ENCODE measurements at regions not wholly inside any gene's neighbourhood (a gene's known extent, or its start where the extent isn't known, plus 50 kb on each side); places are given as distances from the start of the nearest gene placed in this dataset.

DNA sequence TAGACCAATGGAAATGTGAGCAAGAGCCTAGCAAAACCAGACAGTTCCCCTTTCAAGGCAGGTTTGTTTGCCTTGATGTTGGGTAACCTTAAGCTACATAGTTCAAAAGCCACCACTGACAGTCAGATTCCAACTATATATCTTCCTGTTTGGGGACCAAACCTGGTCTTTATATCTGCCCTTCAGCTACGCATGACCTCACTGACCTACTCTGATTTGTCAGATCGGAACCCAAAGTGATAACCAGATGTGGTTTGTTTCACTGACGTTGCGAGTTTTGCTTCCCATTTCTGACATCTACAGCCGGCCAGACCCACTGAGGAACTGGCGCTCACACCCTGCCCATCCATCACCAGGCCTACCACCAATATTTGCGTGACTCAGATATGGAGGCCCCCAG, 361.1 kb upstream of the CHRM3 start:
- no peak for DNase-seq (ENCODE audit: extremely low read depth in 1 of 2, low read depth in 1 of 2)

DNA sequence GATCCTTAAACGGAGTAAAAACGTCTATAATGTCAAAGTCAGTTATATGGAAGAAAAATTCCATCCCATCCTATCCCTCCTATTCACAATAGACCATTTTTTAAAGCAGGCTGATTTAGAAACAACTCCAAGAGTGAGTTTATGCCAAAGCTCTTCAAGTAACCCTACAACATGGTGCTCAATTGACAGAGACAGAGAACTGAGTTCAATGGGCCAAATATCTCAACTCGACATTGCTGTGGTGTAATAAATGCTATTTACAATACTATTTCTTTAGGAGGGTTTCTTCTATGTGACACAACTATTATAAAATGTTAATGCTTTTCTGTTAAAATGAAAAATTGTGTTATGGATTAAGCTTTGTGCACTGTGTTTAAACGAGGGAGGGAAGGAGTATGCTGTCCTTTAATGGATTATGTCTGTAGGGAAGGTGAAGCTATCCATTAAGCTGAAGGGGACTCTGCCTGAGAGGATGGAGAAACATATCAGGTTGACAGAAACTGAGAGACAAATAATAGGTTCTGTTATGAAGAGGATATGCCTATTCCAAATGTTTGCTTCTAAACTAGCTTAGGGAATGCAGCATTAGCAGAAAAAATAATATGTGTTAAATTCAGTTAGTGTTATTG, 362.5 kb upstream of the CHRM3 start:
- no peak for DNase-seq (ENCODE audit: extremely low read depth in 1 of 2, low read depth in 1 of 2)

DNA sequence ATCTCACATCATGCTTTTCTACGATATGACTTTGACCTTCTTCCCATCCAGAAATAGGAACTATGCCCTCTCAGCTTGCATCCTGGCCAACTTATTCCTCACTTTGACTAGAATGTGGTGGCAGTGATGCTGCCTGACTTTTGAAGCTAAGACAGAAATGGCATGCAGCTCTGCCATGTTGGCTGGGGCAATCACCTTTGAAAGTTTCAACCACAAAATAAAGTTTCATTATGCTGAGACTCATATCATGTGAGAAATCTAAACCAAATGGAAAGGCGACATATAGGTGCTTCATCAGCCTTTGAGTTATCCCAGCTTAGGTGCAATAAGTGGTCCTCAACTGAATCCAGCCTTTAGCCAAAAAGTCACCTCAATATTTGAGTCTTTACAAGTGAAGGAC, 370.0 kb upstream of the CHRM3 start:
- DNase-seq (ENCODE audit: extremely low read depth in 1 of 2, low read depth in 1 of 2) = no peak

DNA sequence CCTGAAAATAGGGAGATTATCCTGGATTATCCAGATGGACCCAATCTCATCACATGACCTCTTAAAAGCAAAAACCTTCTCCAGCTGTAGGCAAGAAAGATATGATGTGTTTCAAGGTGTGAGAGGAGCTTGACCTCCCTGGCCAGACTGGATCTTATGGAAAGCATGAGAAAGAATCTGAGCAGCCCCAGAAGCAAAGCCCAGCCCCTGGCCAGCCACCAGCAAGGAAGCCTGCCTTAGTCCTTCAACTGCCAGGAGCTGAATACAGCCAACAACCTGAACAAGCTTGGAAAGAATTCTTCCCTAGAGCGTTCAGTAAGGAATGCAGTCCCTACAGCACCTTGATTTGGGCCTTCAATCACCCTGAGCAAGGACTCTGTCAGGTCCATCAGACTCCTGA, 375.0 kb upstream of the CHRM3 start:
- no peak for DNase-seq (ENCODE audit: extremely low read depth in 1 of 2, low read depth in 1 of 2)

DNA sequence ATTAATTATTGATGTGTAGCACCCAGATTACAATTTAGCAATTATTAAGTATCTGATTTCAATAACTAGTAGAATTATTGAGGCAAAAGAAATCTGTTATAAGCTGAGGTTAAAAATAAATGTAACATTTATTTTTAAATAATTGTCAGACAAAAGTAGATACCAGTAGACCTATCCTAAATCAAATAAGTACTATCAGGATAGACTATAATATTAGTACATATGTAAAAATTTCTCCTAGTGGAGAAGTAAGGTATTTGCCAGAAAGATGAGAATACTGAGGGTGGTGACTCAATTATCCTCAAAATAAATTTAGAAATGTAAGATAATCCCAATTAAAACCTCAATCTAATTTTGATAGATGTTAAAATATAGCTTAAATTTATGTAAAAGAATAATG, 377.8 kb upstream of the CHRM3 start:
- no peak for DNase-seq (ENCODE audit: extremely low read depth in 1 of 2, low read depth in 1 of 2)

DNA sequence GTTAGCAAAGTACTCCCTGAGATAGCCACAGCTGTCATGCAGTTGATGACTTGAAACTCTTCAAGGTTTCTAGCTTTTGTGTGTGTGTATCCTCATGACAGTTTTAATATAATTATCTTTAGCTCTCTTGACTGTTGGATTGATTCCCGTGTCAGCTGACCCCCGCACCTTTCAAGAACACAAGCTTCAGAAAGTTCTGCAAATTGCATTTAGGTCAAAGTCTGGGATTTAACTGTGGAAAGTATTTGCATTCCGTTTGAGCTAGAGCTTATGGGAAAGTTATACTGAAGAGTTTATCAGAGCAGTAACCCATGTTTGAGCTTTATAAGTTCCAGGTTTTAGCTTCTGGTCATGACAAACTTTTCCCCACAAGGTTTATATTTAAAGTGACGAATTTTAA, 380.1 kb upstream of the CHRM3 start:
- no peak for DNase-seq (ENCODE audit: extremely low read depth in 1 of 2, low read depth in 1 of 2)

DNA sequence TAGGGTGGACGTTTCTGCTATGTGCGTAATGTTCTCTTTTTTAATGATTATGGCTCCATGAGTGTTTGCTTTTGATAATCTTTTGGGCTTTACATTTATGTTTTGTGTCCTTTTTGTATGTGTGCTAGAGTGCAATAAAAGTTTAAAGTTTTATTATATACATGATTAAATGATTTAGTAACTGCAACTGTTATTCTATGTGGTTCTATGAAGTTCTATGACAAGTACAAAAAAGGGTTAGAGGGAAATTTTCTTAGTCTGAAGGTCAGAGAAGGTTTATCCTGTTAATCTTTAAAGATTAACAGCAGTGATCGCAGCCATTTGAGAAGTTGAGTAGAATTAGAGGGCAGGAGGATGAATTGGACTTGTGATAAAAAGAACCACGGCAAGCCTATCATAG, 386.4 kb upstream of the CHRM3 start:
- no peak for DNase-seq (ENCODE audit: extremely low read depth in 1 of 2, low read depth in 1 of 2)

DNA sequence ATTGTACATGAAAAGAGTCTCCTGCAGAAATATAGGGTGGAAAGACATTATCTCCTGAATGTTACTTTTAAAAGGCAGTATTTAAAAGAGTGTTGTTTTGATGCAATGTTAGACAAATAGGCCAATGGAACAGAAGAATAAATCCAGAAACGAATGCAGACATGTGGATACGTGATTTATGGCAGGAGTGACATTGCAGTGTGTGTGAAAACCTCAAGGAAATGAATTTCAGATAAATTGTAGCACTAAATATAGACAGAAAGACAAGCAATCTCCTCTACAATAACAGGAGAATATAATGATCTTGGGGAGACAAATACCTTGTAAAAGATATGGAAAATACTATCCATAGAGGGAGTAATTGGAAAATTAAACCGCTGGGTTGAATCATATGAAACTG, 387.8 kb upstream of the CHRM3 start:
- no peak for DNase-seq (ENCODE audit: extremely low read depth in 1 of 2, low read depth in 1 of 2)

DNA sequence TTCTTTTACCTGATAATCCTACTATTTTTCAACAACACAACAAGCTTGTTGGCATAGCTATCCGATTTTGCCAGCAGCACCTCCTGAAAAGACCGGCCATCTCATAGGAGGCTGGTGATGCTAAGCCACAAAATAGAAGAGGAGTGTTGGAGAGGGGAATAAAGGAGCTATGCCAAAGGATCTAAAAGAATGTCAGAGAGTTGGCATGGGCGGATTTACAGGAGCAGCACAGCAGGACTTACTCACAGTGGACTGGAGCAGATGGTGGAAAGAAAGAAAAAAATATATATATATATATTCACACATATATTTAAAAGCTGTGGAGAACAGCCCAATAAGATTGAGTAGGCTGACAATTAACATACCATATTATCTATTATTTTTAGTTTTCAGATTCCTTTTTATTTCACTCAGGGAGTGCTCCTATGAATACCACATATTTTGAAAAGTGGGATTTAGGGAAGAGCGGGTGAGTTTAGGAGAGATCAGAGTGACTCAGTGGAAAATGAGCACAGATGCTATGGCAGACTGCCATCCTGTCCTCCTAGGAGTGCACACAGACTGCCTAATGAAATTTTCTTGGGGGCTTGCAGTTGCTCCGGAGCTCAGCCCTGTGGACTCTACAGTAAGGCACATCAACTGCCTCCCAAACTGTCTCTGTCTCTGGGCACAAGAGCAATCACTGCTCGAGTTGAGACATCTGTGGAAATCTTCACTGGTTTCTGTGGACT, 394.4 kb upstream of the CHRM3 start:
- no peak for DNase-seq (ENCODE audit: extremely low read depth in 1 of 2, low read depth in 1 of 2)

DNA sequence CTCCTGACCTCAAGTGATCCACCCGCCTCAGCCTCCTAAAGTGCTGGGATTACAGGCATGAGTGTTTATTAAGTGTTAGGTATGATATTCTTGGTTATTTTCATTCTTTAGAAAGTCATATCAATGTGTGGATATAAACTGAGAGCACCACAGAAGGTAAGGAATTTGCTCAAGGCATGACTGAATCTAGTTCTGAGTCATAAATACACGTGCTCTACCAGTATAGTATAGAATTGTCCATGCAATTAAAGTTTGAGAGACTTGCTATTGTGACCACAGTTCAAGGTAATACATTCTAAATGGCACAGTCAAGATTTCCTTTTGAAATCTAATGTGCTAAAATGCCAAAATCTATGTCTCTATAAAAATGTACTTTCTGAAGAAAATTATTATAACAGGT, 401.1 kb upstream of the CHRM3 start:
- DNase-seq (ENCODE audit: extremely low read depth in 1 of 2, low read depth in 1 of 2) = no peak

DNA sequence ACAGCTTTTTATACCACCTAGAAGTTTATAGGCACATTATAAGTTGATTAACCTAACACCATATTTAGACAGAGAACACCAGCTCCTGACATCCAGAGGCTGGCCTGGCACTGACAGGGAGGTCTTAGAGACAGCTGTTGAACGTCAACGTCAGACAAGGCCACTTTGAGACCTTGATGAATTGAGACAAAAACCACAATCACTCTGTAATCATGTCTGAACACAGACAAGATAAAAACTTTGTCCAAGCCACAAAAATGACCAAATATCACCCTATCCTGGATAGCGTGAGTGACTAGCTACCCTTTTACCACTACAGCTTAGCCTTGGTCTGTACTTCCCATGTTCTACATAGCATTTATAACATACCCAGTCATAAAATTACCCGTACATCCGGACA, 403.6 kb upstream of the CHRM3 start:
- DNase-seq (ENCODE audit: extremely low read depth in 1 of 2, low read depth in 1 of 2) = no peak

DNA sequence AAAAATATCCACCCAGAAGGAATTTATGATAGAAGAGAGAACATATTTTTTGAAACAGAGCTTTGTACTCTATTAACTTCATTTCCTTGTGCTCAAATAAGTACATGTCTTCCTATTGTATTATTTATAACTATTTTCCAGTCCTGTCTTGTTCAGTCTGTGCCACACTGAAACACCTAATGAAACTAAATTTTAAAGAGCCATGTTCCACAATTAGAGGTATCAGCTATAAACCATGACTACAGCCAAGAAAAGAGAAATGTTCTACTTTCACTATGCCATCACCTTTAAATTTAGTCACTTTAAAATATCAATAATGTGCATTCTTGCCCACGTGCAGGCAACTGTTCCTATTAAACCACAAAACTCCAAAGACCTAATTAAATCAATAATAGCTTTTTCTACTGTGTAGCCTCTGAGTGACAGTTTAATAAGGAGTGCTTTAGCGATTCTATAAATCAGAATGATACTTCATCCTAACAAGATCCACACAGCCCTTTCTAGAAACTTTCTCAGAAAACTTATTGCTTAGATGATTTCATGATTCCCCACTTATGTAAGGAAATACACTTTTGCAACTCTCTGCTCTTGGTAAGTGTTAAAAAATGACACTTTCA, 404.9 kb upstream of the CHRM3 start:
- no peak for DNase-seq (ENCODE audit: extremely low read depth in 1 of 2, low read depth in 1 of 2)

DNA sequence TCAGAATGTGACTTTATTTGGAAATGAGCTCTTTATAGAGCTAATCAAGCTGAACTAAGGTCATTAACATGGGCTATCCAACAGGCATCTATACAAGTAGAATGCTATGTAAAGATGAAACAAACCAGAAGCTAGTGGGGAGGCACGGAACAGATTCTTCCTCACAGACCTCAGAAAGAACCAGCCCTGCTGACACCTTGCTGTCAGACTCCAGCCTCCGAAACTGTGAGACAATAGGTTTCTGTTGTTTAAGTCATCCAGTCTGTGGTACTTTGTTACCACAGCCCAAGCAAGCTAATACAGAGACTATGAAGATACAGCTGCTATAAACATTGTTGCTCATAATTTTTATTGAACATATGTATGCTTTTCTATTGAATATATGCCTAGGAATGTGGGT, 406.3 kb upstream of the CHRM3 start:
- DNase-seq (ENCODE audit: extremely low read depth in 1 of 2, low read depth in 1 of 2) = no peak

DNA sequence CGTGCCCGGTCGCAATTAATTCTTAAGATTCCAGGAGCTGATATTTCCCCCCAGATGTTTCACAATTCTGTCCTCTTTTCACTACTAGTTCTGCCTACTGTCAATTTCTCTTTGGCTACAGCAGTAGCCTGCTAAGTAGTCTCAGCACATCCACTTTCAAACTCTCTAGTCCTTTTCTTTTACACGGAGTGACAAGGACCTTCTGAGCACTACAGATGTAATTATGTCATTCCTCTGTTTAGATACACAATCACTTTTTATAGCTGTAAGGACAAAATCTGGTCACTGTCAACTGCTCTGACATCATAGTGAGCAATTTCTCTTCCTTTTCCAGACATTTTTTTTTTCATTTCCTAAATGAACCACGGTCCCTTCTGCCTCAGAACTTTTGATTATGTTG, 421.7 kb upstream of the CHRM3 start:
- no peak for DNase-seq (ENCODE audit: extremely low read depth in 1 of 2, low read depth in 1 of 2)

DNA sequence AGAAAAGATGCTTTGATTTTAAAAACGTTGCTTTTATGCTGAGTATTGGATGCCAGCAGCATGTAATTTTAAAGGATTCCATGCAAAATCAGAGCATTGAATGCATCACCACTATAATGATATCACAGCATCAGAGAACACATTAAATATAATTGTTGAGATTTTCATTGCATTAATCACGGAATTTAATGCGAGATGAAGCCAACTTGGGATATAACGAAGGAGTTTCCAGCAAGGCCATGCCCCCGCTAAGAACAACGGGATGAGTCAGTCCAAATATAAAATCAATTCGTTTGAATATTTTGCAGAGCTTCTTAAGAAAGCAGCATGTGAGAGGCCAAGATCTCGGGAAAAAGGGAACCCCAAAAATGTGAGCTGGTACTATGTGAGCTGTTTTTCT, 423.4 kb upstream of the CHRM3 start:
- DNase-seq (ENCODE audit: extremely low read depth in 1 of 2, low read depth in 1 of 2) = no peak

DNA sequence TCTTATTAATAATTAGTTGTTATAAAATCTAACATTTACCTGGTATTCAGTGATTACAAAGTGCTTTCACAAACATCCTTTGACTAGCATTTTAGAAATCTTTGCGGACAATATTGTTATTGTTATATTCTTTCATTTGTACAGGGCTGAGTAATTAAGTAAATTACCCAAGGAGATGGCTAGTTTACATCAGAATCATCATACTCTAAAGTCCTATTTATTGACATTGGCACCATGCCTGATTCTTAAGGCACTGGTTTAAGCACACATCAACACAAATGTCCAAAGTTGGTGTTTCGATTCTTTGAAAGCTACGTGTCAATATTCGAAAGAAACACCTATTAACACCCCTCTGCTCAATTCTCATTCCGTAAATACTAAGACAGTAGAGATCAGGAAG, 424.6 kb upstream of the CHRM3 start:
- DNase-seq (ENCODE audit: extremely low read depth in 1 of 2, low read depth in 1 of 2) = no peak

DNA sequence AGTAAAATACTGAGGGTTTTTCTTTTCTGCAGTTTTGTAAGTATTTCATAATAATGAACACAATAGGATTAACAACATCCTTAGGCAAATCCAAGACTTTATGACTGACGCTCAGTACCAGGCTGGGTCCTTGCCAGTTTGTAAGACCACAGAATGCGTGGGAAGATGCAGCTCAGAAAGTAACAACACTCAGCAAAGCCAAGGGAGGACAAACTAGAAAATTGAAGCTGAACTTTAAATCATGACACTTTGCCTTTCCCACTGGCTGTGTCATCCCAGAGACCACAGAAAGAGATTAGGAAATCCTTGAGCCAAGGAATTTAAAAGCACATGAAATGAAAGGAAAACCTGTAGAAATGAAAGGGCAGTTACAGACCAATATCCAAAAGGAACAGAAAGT, 426.3 kb upstream of the CHRM3 start:
- no peak for DNase-seq (ENCODE audit: extremely low read depth in 1 of 2, low read depth in 1 of 2)

DNA sequence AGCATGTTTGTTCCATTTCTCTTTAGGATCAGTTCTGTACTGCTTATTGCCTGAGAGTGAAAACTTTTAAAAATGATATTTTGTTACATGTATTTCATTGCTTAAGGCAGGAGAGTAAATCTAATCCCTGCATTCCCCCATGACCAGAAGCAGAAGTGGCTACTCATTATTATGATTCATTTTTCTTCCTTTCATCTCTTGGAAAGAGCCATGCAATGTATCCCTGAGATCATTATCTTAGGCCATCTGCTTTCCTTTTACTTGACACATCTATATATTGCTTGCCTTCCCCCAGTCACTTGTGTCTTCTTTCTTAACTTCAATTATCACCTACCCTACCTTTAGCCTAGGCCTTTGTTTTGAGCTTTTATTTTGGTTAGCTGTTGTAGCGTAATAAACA, 430.4 kb upstream of the CHRM3 start:
- no peak for DNase-seq (ENCODE audit: extremely low read depth in 1 of 2, low read depth in 1 of 2)

DNA sequence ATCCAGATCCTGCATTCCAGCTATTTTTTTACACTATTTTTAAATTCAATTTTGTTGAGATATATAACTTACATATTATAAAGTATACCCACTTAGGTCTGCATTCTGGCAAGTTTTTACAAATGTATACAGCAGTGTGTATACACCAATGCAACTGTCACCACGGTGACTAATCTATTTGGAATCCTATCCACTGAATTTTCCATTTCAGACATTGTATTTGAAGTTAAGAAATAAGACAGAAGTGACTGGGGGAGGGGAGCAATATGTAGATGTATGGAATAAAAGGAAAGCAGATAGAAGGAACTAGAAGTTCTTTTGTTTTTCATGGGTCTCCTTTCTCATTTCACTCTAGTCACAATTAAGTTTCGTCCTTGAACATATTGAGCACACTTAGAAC, 431.5 kb upstream of the CHRM3 start:
- DNase-seq (ENCODE audit: extremely low read depth in 1 of 2, low read depth in 1 of 2) = no peak

DNA sequence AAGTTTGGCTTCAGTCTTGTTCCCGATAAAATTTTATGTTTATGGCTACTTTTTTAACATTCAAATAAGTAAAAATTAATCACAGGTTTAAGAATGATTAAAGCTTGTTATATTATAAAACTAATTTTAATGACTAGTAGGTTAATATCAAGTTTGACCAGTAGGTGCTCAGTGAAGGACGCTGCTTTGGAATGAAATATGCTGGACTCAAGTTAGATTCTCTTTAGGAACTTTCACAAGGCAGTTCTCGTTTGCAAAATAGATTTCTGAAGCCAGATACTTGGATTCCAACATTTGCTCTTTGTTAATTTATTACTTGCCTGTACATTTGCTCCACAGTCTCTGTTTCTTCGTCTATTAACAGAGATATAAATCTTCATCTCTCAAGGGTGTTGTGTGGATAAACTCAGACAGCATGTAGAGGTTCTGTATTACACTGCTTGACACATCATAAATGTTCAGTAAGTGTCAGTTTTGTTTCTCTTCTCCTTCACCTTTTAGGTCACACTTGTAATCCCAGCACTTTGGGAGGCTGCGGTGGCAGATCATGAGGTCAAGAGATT, 432.8 kb upstream of the CHRM3 start:
- DNase-seq (ENCODE audit: extremely low read depth in 1 of 2, low read depth in 1 of 2) = no peak

DNA sequence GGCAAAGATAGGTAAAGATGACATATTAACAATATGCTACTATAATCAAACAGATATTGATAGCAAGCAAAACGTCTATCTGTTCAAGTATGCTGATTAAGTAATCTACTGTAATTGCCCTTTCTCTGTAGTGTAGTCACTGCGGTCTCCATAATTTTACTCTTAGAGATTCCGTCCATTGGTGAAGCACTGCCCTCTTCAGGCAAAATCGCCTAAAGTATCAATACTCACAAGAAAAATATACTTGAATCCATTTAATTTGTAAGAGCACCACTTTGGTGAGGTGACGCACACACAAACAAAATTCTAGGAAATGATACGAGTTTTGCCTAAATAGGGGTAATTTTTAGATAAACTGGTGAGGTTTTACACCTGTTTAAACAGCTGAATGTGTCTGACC, 434.6 kb upstream of the CHRM3 start:
- DNase-seq (ENCODE audit: extremely low read depth in 1 of 2, low read depth in 1 of 2) = no peak

DNA sequence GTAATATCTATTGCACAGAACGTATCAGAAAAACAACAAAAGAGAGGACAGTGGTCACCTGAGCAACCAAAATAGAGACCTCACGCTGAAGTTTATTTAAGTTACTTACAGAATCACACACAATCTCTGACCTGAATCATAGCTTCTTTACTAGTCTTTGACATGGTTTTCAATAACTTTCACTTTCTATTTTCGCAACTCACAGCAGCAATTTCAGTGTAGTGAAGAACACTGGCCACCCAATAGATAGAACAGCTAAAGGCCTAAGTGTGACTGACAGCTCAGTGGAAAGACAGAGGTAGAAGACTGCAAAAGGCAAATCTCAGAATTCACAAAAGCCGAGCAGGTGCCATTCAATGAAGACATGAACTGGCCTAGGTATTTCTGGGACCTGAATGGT, 435.6 kb upstream of the CHRM3 start:
- no peak for DNase-seq (ENCODE audit: extremely low read depth in 1 of 2, low read depth in 1 of 2)

All from activated CD8-positive, alpha-beta memory T cell treated with anti-CD3 and anti-CD28 coated beads for 1 hour (primary cell).